Esophagus squamous epithelium (tissue), 5 donors: ENCODE measurements at regions not wholly inside any gene's neighbourhood (a gene's known extent, or its start where the extent isn't known, plus 50 kb on each side); places are given as distances from the start of the nearest gene placed in this dataset.

Experiments
- DNase-seq: peaks from one replicate; lab custom pipeline; 2025; lab: John Stamatoyannopoulos, UW
- H3K27ac ChIP-seq, 4 donors: fragments of 200-600 bp; sonication (generic); one replicate each; pipeline ENCODE4 v1.5.1; 2016 to 2019; ENCODE audit warnings: mild to moderate bottlenecking in 1 of 4
- H3K27me3 ChIP-seq, 4 donors: fragments of 200-600 bp; sonication (generic); 1 replicate in 3 of 4; 2 replicates in 1 of 4; pipeline versions ENCODE4 v1.5.1 to v1.6.0; 2017 to 2021; ENCODE audit warnings: antibody characterized with exemption in 1 of 4
- H3K36me3 ChIP-seq, 3 donors: fragments of 200-600 bp; sonication (generic); one replicate each; pipeline ENCODE4 v1.5.1; 2016 to 2019
- H3K4me1 ChIP-seq, 3 donors: fragments of 200-600 bp; sonication (generic); one replicate each; pipeline ENCODE4 v1.5.1; 2017 to 2019
- H3K4me3 ChIP-seq, 4 donors: fragments of 200-600 bp; sonication (generic); 1 replicate in 3 of 4; 2 replicates in 1 of 4; pipeline ENCODE4 v1.5.1; 2016 to 2019; ENCODE audit warnings: mild to moderate bottlenecking in 2 of 4, moderate library complexity in 1 of 4
- H3K9me3 ChIP-seq, 3 donors: fragments of 200-600 bp; sonication (generic); one replicate each; pipeline ENCODE4 v1.5.1; 2016 to 2019
- CTCF ChIP-seq, 6 experiments: fragments of 450-650 bp in 4 of 6; fragments of 200-600 bp in 2 of 6; sonication (generic) in 2 of 6; IDR thresholded peaks; one replicate each; pipeline ENCODE4 v1.5.1; 2016 to 2019; ENCODE audit warnings: antibody characterized with exemption in 6 of 6, mild to moderate bottlenecking in 4 of 6, moderate library complexity in 4 of 6
- POLR2A ChIP-seq, 4 donors: fragments of 450-650 bp; IDR thresholded peaks; one replicate each; pipeline ENCODE4 v1.6.1; 2017; ENCODE audit warnings: antibody characterized with exemption in 4 of 4, mild to moderate bottlenecking in 4 of 4, moderate library complexity in 3 of 4
- WGBS, 2 donors: methylation state at CpG; one replicate each; pipeline ENCODE4 v1.1.5; 2018; 5-methylcytosine and 5-hydroxymethylcytosine counted together
- intact Hi-C: fragments of 100-400 bp; cut with DNase I; formaldehyde crosslinking; loops from one replicate; pipeline ENCODE4 v1.15.0; 2022
- donor health status: DM: yes; HTN: yes; CAD: no.

GRCh38 chr11:28729339-28729738, 621.2 kb downstream of the METTL15 start:
- 80 to 100% methylated on average over 2 to 5 of the region's 6 CpGs for WGBS, 2 donors

DNA sequence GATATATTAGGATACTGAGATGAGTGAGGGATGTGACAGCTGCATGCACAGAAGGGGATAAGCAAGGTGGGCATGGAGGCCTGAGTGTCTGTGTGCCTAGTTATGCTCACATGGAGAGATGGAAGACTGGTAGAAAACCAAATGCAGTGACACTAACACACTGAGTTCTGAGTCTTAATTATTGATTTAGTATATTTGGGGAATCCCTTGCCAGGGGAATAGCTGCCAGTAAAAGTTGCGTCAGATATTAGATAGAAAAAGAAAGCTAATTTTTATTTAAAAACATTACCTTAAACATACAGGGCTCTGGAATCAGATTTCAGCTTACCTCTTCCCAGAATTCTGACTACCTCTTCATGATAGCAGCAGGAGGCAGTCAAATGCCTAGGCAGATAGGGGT, 620.5 kb downstream of the METTL15 start:
- no peak overlapping the region for H3K4me3 ChIP-seq
- 52 to 67% methylated on average over 1 of the region's 1 CpG for WGBS, 2 donors
- H3K36me3 ChIP-seq = no peaks in the 10 kb centered on the region
- intact Hi-C loops = no loop called here
- no peak overlapping the region for H3K27ac ChIP-seq
- TF ChIP-seq CTCF (IDR thresholded peaks at IDR 0.05) (no peak), POLR2A (IDR thresholded peaks at IDR 0.05) (no peak)
- no peaks in the 10 kb centered on the region for H3K27me3 ChIP-seq
- H3K4me1 ChIP-seq = no peaks in the 10 kb centered on the region
- H3K9me3 ChIP-seq = no peaks in the 10 kb centered on the region
- no peak for DNase-seq

More at GRCh38 chr11:28729339-28729738, 621.2 kb downstream of the METTL15 start:
- Histone ChIP-seq H3K9me3 (no peaks in the 10 kb centered on the region), H3K36me3 (no peaks in the 10 kb centered on the region), H3K4me1 (no peaks in the 10 kb centered on the region), H3K27me3 (no peaks in the 10 kb centered on the region), H3K4me3 (no peak overlapping the region), H3K27ac (no peak overlapping the region)
- intact Hi-C loops = no loop called here
- TF ChIP-seq CTCF (IDR thresholded peaks at IDR 0.05) (no peak), POLR2A (IDR thresholded peaks at IDR 0.05) (no peak)
- DNase-seq = no peak

DNA sequence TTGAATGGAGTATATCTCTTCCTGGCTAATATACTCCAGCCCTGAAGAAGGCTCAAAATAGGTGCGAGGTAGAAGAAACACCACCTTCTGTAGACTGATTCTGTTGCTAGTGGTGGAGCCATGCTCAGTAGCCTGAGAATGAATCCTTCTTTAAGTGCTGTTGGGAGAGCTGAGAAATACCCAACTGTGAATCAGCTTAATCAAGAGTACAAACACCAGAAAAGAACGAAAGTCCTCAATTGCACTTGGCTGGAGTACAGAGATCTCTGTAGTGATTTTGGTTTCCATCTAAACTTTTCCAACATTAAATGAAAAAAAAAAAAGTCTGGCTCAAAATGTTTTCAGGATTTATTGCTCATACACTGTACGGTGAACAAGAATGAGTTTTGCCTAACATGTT, 619.1 kb downstream of the METTL15 start:
- intact Hi-C loops = no loop called here
- no peak for TF ChIP-seq CTCF (IDR thresholded peaks at IDR 0.05)
- no peak for TF ChIP-seq POLR2A (IDR thresholded peaks at IDR 0.05)
- Histone ChIP-seq H3K4me1 (no peaks in the 10 kb centered on the region), H3K9me3 (no peaks in the 10 kb centered on the region), H3K27me3 (no peaks in the 10 kb centered on the region), H3K4me3 (no peak overlapping the region), H3K36me3 (no peaks in the 10 kb centered on the region), H3K27ac (no peak overlapping the region)
- 65 to 69% methylated on average over 3 of the region's 3 CpGs for WGBS, 2 donors
- DNase-seq = no peak

DNA sequence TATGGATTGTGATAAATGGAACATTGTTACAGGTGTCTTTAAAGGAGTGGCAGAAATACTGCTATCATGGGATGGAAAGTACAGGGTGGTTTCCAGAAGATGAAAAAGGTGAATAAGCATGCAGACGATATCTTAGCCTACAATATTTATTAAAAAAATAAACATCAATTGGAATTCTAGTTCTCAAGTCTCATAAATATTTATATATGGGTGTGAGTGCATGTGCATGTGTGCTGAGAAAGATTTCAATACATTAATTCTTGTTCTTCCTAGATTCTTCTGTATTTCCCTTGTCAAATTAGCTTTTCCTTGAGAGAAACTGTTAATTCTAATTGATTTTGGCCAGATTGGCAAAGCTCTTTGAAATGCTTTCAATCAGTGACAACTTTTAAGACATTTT, 618.2 kb downstream of the METTL15 start:
- WGBS, 2 donors = 45 to 67% methylated on average over 1 of the region's 1 CpG

DNA sequence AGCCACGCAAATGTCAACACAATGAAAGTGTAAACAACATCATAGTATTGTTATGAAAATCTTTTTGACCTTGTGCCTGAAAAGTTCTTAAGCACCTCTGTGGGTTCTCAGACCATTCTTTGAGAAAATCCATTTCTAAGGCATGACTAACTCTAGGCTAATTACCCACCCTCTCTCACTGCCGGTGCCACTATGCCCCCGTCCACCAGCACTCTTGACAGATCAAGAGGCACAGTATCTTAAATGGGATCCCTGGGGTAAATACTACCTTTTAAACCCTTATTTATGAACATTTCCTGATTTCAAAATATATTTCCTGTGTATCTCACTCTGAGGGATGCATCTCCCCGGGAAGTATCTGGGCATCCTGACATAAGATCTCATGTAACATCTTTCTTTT, 607.5 kb downstream of the METTL15 start:
- Histone ChIP-seq H3K27ac (no peak overlapping the region), H3K4me3 (no peak overlapping the region), H3K36me3 (no peaks in the 10 kb centered on the region), H3K9me3 (no peaks in the 10 kb centered on the region), H3K27me3 (no peaks in the 10 kb centered on the region), H3K4me1 (no peaks in the 10 kb centered on the region)
- TF ChIP-seq CTCF (IDR thresholded peaks at IDR 0.05) = no peak
- no peak for TF ChIP-seq POLR2A (IDR thresholded peaks at IDR 0.05)
- DNase-seq = no peak
- intact Hi-C loops = no loop called here
- WGBS, 2 donors = 67 to 70% methylated on average over 4 of the region's 4 CpGs

More for the DNA sequence above, 618.2 kb downstream of the METTL15 start:
- Histone ChIP-seq H3K36me3 (no peaks in the 10 kb centered on the region), H3K27me3 (no peaks in the 10 kb centered on the region), H3K4me3 (no peak overlapping the region), H3K9me3 (no peaks in the 10 kb centered on the region), H3K27ac (no peak overlapping the region), H3K4me1 (no peaks in the 10 kb centered on the region)
- DNase-seq = no peak
- TF ChIP-seq CTCF (IDR thresholded peaks at IDR 0.05) = no peak
- TF ChIP-seq POLR2A (IDR thresholded peaks at IDR 0.05) = no peak
- intact Hi-C loops = no loop called here
